ENCODE measurements at regions not wholly inside any gene's neighbourhood (a gene's known extent, or its start where the extent isn't known, plus 50 kb on each side); places are given as distances from the start of the nearest gene placed in this dataset.

DNA sequence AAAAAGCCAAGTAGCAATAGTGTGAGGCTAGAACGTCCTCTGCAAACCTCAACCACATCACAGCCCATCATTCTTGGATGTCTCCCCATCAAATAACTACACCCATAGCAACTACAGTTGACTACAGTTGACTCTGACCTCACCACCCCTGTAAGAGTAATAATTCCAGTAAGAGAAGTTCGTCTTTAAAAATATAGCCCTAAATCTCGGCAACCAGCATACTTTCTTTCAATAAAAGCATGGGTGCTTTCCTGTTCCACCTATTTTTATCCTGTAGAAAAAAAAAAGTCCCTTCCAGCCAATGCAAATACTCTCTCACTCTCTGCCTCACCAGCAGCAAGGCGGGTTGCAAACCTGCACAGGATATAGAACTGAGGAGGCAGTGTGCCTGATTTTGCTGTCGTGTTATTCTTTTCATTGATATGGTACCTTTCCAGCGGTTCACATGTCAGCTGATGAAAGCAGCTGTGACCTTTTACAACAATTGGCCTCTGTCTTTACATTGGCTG, 187.5 kb upstream of the NFE2L3 start:
- TF ChIP-seq, protein P1, sequence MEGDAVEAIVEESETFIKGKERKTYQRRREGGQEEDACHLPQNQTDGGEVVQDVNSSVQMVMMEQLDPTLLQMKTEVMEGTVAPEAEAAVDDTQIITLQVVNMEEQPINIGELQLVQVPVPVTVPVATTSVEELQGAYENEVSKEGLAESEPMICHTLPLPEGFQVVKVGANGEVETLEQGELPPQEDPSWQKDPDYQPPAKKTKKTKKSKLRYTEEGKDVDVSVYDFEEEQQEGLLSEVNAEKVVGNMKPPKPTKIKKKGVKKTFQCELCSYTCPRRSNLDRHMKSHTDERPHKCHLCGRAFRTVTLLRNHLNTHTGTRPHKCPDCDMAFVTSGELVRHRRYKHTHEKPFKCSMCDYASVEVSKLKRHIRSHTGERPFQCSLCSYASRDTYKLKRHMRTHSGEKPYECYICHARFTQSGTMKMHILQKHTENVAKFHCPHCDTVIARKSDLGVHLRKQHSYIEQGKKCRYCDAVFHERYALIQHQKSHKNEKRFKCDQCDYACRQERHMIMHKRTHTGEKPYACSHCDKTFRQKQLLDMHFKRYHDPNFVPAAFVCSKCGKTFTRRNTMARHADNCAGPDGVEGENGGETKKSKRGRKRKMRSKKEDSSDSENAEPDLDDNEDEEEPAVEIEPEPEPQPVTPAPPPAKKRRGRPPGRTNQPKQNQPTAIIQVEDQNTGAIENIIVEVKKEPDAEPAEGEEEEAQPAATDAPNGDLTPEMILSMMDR (IDR thresholded peaks at IDR 0.05; ENCODE audit: low read depth, low read length): no peak
- TF ChIP-seq EZH2phosphoT487 (IDR thresholded peaks at IDR 0.05; ENCODE audit: low read depth): no peak

All from OCI-LY3 (cell line).